AG04450 (cell line): ENCODE measurements at regions not wholly inside any gene's neighbourhood (a gene's known extent, or its start where the extent isn't known, plus 50 kb on each side); places are given as distances from the start of the nearest gene placed in this dataset.
"Not testable (repeated sequence)": the region's sequence is repeated elsewhere in the genome, so short reads cannot be mapped to it uniquely, and the experiment has no call there.

Experiments used
- CTCF ChIA-PET: fragments of 300-600, 350-600 bp; formaldehyde crosslinking; extraction: SDS; loops from one replicate; lab custom pipeline; 2022; ENCODE audit warnings: antibody characterized with exemption, inconsistent platforms; lab: Charles Lee
- POLR2A ChIA-PET: fragments of 350-600 bp; formaldehyde crosslinking; extraction: SDS; loops from one replicate; lab custom pipeline; 2021; ENCODE audit warnings: antibody characterized with exemption, inconsistent platforms; lab: Yijun Ruan, JAX
- DNase-seq: peaks from one replicate; pipeline ENCODE4 v3.0.0-alpha.2; 2011; ENCODE audit warnings: low read depth, low spot score
- H3K27ac ChIP-seq: one replicate; pipeline ENCODE4 v1.5.1; 2012; ENCODE audit warnings: low read depth, low read length, control low read depth
- H3K27me3 ChIP-seq: one replicate; pipeline ENCODE4 v1.6.0; 2012; ENCODE audit warnings: low read length; ENCODE audit not compliant: control insufficient read depth, insufficient read depth
- H3K4me3 ChIP-seq: 2 replicates; pipeline ENCODE4 v1.5.1; 2011; ENCODE audit warnings: mild to moderate bottlenecking, low read depth, low read length, control low read depth
- H3K9me3 ChIP-seq: 2 replicates; pipeline ENCODE4 v1.5.1; 2012; ENCODE audit warnings: low read length; ENCODE audit not compliant: control insufficient read depth, insufficient read depth
- TF ChIP-seq, protein P1 (sequence below): IDR thresholded peaks from 2 replicates; pipeline ENCODE4 v1.5.1; 2011; ENCODE audit warnings: low read depth, low read length, control low read depth, inconsistent platforms

DNA sequence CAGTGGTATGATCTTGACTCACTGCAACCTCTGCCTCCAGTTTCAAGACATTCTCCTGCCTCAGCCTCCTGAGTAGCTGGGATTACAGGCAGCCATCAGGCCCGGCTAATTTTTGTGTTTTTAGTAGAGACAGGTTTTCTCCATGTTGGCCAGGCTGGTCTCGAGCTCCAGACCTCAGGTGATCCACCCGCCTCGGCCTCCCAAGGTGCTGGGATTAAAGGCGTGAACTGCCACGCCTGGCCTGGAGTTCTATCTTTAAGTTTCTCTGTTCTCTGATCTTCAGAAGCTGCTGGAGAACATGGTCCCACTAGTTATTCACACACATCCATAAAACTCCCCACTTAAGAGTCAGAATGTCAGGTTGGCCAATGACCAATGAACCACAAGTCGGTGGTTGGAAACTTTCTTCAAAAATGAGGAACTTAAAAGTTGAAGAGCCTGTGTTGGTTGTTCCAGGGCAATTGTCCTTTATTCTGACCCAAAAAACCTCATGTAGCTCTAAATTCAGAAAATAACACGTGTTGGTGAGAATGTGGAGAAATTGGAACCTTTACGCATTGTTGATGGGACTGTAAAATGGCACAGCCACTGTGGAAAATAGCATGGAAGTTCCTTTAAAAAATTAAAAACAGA is 55.9 kb upstream of the PIK3CB start:
- ChIA-PET CTCF (interaction anchor here (1.6 to 2.9 kb wide), 3 partner anchors 25 to 296 kb away, joined by 4 to 9 read pairs (median 8); partner anchors contain the start of gene CEP70), POLR2A (no interaction called here)
- H3K27ac ChIP-seq = no peak overlapping the region
- no peak overlapping the region for H3K4me3 ChIP-seq
- no peak for DNase-seq
- H3K27me3 ChIP-seq = no peaks in the 10 kb centered on the region
- no peaks in the 10 kb centered on the region; the same call in 1 of the 2 replicates for H3K9me3 ChIP-seq
- TF ChIP-seq, protein P1, sequence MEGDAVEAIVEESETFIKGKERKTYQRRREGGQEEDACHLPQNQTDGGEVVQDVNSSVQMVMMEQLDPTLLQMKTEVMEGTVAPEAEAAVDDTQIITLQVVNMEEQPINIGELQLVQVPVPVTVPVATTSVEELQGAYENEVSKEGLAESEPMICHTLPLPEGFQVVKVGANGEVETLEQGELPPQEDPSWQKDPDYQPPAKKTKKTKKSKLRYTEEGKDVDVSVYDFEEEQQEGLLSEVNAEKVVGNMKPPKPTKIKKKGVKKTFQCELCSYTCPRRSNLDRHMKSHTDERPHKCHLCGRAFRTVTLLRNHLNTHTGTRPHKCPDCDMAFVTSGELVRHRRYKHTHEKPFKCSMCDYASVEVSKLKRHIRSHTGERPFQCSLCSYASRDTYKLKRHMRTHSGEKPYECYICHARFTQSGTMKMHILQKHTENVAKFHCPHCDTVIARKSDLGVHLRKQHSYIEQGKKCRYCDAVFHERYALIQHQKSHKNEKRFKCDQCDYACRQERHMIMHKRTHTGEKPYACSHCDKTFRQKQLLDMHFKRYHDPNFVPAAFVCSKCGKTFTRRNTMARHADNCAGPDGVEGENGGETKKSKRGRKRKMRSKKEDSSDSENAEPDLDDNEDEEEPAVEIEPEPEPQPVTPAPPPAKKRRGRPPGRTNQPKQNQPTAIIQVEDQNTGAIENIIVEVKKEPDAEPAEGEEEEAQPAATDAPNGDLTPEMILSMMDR = no peak

DNA sequence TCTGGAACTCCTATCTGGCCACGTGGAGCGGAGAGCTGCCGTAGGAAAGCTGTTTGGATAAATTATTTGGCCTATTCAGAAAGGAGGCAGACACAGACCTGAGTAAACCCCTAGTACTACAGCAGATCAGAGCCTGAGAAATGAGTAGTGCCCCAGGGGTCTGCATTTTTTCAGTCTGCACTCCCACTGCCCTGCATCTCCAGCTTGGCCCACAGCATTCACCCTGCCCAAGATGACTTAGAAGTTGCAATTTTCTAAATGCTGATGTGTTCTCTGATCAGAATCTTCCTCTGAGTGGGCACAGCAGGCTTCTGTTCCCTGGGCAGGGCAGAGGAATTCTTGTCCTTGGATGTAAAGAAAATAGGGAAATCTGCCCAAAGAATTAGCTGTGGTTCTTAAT is 55.1 kb upstream of the PIK3CB start:
- TF ChIP-seq, protein P1 = no peak
- no peaks in the 10 kb centered on the region; the same call in 1 of the 2 replicates for H3K9me3 ChIP-seq
- no peak overlapping the region for H3K4me3 ChIP-seq
- POLR2A ChIA-PET = no interaction called here
- H3K27me3 ChIP-seq = no peaks in the 10 kb centered on the region
- CTCF ChIA-PET = interaction anchor here (1.7 to 2.9 kb wide), 2 partner anchors 26 to 34 kb away, joined by 8 to 9 read pairs; no protein-coding TSS in a partner anchor
- no peak overlapping the region for H3K27ac ChIP-seq
- DNase-seq = no peak

DNA sequence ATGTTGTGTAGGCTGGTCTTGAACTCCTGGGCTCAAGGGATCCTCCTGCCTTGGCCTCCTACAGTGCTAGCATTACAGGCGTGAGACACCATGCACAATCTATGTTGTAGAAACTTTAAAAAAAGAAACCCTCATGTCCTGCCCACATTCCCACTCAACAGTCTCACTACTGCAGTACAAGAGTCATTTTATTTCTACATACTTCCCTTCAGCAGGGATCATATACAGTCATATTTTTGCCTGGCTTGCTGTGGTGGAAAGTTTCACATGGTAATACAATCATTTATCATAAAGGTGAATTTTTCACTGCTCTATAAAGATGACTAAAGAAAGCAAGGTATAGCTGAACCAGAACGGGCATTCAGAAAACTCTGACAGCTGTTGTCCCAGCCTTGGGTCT is 53.8 kb upstream of the PIK3CB start:
- no peaks in the 10 kb centered on the region; the same call in 1 of the 2 replicates for H3K9me3 ChIP-seq
- no peak for DNase-seq
- no peak overlapping the region for H3K27ac ChIP-seq
- no peaks in the 10 kb centered on the region for H3K27me3 ChIP-seq
- POLR2A ChIA-PET = no interaction called here
- CTCF ChIA-PET = interaction anchor here (1.1 to 2.9 kb wide), 2 partner anchors 27 to 35 kb away, joined by 3 to 9 read pairs; no protein-coding TSS in a partner anchor
- H3K4me3 ChIP-seq = no peak overlapping the region
- TF ChIP-seq, protein P1 = no peak

DNA sequence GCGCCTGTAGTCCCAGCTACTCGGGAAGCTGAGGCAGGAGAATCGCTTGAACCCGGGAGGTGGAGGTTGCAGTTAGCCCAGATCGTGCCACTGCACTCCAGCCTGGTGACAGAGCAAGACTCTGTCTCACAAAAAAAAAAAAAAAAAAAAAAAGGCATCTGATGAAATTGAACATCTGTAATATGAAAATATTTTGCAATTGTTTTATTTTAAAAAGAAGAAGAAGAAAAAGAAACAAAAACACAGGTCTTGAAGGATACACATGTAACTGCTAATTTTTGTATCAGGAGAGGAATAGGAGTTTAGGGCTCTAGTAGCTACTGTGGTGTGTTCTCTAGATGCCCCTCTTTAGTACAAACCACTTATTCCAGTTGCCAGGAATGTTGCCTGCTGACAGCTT is 51.4 kb upstream of the PIK3CB start:
- H3K9me3 ChIP-seq, H3K27ac ChIP-seq, H3K4me3 ChIP-seq, POLR2A ChIA-PET, DNase-seq, H3K27me3 ChIP-seq: not testable (repeated sequence)
- CTCF ChIA-PET = interaction anchor here (0.9 to 1.5 kb wide), 2 partner anchors 30 to 50 kb away, joined by 3 to 9 read pairs; no protein-coding TSS in a partner anchor
